ENCODE measurements at regions not wholly inside any gene's neighbourhood (a gene's known extent, or its start where the extent isn't known, plus 50 kb on each side); places are given as distances from the start of the nearest gene placed in this dataset.

- TF ChIP-seq, protein P1, sequence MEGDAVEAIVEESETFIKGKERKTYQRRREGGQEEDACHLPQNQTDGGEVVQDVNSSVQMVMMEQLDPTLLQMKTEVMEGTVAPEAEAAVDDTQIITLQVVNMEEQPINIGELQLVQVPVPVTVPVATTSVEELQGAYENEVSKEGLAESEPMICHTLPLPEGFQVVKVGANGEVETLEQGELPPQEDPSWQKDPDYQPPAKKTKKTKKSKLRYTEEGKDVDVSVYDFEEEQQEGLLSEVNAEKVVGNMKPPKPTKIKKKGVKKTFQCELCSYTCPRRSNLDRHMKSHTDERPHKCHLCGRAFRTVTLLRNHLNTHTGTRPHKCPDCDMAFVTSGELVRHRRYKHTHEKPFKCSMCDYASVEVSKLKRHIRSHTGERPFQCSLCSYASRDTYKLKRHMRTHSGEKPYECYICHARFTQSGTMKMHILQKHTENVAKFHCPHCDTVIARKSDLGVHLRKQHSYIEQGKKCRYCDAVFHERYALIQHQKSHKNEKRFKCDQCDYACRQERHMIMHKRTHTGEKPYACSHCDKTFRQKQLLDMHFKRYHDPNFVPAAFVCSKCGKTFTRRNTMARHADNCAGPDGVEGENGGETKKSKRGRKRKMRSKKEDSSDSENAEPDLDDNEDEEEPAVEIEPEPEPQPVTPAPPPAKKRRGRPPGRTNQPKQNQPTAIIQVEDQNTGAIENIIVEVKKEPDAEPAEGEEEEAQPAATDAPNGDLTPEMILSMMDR (IDR thresholded peaks at IDR 0.05), result no peak
- no peak for TF ChIP-seq POLR2A (IDR thresholded peaks at IDR 0.05)
Observed at GRCh38 chrX:106499473-106499872, 112.3 kb upstream of the RADX start.

Data from uterus (tissue), 2 donors.